Frontal cortex (tissue), 3 donors: ENCODE measurements at regions not wholly inside any gene's neighbourhood (a gene's known extent, or its start where the extent isn't known, plus 50 kb on each side); places are given as distances from the start of the nearest gene placed in this dataset.

Source experiments
- DNase-seq, 2 donors: peaks; one replicate each; pipeline ENCODE4 v3.0.0; 2012; ENCODE audit warnings: low spot score in 2 of 2
- FAIRE-seq: peaks from 2 replicates; lab custom pipeline; 2012; peaks lifted over from hg19 to GRCh38; lab: Jason Lieb, UNC
- donor health status: control.
- donor health status: control.
- donor health status: control.

DNA sequence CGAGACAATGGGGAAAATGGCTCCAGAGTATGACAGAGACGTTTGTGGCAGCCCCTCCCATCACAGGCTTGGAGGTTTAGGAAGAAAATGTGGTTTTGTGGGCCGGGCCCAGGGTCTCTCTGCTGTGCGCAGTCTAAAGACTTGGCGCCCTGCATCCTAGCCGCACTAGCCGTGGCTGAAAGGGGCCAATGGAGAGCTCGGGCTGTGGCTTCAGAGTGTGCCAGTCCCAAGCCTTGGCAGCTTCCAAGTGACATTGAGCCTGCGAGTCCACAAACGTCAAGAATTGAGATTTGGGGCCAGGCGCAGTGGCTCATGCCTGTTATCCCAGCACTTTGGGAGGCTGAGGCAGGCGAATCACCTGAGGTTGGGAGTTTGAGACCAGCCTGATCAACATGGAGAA is 513.1 kb downstream of the PCDH17 start:
- FAIRE-seq, result no peak
- no peak for DNase-seq

DNA sequence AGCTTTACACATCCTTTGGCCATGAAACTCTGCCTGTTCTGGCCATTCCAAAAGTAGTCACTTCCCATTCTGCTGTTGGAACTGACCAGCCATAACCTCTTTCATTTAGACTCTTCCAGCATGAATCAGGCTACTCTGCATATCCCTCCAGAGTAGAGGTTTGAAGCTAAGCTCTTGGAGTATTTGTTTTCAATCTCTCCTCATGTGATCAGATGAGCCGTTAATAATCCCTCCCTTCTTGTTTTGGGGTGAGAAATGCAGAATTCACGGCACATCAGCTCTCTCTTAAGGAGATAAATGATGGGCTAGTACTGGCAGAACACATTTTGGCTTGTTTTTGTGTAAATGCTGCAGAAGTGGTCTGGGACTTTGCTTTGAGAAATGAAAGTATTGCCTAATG is 519.9 kb downstream of the PCDH17 start:
- DNase-seq, result no peak
- no peak for FAIRE-seq

DNA sequence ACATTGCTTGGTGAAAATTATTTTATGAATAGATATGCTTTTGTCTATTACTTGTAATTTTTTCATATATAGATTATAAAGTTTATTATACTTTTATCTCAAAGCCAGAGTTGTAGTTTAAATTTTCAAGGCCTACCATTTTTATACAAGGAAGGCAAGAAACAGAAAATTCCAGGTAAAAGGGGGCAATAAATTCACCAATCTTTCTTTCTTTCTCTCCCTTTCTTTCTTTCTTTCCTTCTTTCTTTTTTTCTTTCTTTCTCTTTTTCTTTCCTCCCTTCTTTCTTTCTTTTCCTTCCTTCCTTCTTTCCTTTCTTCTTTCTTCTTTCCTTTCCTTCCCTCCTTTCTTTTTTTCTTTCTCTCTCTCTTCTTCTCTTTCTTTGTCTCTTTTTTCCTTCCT is 529.4 kb downstream of the PCDH17 start:
- FAIRE-seq, result no peak

DNA sequence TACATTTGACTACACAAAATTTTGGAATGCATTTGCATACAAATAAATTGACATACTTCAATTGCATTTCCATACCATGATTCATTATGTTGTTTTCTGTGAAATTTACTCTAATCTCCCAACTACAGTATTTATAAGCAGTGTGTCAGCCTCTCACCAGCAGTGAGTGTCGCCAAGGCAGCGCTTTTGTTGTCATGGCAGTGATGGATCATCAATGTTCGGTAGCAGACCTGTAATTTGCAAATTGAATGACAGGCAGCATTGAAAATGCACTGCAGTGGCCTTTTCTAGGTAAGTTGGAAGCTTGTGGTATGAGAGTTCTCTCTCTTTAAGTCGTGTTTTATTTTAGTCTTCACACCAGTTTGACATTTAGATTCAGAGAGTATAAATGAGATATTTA is 534.1 kb downstream of the PCDH17 start:
- DNase-seq (no peak), FAIRE-seq (no peak)

More for the DNA sequence above, 529.4 kb downstream of the PCDH17 start:
- DNase-seq, result no peak

DNA sequence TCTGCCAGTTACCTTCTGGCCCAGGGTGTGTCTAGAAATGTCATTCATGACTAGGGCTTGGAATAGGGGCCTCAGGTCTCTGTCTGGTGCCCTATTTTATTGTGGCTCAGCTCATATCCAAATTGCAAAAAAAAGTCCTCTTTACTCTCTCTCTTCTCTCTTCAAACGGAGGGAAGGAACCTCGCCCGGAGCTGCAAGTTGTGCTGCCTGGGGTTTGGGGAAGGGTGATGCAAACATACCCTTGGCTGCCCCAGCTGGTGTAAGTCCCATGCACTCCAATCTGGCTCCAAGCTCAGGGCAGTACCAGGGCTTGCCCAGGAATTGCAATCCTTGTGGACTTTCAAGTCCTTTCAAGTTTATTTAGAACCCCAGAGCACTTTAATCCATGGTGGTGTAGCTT is 549.6 kb downstream of the PCDH17 start:
- no peak for FAIRE-seq
- DNase-seq, result no peak

DNA sequence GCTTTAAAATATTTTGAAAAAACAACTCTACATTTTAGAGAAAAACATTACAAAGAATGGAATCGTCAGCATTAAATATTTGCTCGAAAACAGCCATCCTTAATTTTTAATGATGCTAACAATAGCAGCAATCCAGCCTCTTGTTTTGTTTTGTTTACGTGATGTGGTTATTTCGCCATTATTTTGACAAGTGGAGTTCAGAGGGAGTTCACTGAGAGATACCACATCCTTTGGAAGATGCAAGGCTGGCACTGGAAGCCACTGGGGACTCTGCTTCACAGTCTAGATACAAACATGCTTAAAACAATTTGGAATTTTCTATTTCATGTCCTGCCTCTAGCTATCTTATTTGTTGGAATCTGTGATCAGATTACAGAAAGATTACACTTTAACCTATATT is 556.3 kb downstream of the PCDH17 start:
- no peak for DNase-seq
- FAIRE-seq, result no peak

DNA sequence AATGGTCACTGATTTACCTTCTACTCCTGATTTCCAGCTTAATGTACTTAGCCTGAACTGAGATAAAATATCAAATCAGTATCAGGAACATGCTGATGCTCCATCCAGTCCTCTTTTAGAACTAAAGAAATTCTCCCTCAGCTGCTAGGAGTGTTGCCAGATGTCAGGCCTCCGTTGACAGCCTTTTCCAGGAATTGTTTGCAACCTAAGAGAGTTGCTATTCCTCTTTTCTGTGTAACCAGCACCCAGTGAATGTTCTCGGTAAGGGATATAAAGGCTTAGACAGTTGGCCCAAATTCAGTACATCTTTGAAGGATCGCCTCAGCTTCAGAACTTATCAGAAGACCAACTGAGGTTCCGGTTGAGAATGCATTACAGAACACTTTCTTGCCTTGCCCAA is 559.0 kb downstream of the PCDH17 start:
- DNase-seq (no peak), FAIRE-seq (no peak)

DNA sequence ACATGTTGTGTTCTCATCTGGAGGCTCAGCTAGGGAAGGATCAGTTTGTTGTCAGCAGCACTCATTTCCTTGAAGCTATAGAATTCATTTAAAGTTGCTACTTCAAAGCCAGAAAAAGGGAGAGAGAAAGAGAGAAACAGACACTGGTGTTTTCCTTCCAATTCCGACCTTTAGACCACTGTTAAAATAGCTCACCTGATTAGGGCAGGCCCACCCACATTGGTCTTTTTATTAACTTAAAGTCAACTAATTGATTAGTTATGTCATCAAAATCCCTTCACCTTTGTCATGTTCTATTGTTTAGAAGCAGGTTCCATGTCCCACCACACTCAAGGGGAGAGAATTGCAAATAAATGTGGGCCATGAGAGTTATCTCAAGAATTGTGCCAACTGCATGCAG is 560.2 kb downstream of the PCDH17 start:
- DNase-seq, result no peak
- FAIRE-seq, result no peak

DNA sequence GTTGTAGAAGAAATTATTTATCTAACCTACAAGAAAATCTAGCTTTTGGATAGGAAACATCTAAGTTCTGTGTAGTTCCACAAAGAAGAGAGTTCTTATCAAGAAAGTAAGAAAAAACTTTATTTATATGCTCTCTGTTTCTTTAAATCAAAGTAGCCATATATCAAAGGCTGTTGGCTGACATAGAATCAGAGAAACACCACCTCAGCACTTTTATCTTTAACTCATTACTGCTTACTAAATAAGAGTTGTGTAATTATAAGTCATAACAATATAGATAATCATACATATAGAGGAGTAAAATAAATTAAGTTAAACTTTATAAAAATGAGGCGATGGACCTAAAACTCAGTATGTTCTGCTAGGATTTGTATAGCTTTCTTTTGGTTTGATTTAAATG is 570.6 kb downstream of the PCDH17 start:
- DNase-seq (no peak), FAIRE-seq (no peak)

DNA sequence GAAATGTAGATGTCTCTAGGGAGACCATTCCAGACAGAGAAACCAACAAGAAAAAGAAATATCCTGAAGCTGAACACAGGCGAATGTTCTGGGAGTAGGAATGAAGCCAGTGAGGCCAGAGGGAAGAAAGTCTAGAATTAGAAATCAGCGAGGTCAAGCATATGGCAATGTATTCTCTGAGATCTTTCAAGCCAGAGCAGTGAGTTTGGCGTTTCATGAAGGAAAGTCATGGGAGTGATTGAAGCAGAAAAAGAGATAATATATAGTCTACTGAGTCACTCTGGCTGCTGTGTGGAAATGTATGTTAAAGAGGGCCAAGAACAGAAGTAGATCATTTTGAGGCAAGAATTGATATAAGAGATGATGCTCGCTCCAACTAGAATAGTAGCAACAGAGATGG is 576.0 kb downstream of the PCDH17 start:
- FAIRE-seq (no peak), DNase-seq (no peak)

DNA sequence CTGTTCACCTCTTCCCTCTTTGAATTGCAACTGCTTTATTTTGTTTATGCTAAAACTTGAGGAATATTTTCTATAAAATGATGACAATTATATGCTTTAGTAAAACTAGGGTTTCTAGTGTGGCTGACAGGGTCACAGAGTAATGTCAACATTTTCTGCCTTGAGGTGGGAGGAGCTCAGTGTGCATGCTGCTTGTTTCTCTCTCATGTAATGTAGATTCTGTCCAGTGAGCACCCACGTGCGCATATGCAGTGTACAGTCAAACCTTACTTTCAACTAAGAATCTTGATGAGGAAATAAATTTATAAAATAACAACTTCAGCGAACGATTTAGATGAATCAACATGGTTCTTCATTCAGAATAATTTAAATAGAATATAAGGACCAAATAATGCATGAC is 603.9 kb downstream of the PCDH17 start:
- DNase-seq (no peak), FAIRE-seq (no peak)

DNA sequence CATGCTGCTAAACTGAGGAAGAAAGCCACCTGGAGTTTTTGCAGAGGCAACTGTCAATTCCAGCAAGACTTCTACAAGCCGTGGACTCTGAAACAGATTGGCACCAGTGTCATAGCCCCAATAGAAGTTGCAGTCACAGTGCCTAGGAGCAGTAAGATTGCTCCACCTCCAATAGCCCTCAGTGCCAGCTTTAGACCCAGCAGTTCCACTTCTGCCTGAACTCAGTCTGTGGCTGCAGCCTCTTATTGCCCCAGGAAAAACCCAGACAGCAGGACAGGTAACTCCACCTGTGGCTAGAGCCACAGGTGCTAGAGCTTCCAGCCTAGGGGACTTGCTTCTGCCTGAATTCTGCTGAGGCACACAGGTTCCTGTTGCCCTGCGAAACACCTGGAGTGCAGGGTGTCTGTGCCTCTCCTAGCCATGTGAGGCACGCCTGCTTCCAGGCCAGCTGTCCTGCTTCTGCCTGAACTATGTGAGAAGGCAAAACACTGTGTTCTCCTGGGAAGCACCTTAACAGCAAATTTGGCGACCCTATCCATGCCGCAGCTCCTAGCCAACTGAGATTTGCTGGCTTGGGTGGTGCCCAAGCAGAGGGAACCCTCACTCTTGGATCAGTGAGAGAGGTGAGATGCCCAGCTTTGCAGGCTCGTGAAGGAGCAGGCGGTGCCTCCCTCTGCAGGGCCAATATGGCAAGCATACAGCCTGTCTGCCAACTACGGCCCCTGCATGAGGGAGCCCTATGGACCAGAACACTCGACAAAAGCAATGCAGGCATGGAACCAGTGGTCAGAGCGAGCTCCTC is 607.6 kb downstream of the PCDH17 start:
- DNase-seq (no peak), FAIRE-seq (no peak)

DNA sequence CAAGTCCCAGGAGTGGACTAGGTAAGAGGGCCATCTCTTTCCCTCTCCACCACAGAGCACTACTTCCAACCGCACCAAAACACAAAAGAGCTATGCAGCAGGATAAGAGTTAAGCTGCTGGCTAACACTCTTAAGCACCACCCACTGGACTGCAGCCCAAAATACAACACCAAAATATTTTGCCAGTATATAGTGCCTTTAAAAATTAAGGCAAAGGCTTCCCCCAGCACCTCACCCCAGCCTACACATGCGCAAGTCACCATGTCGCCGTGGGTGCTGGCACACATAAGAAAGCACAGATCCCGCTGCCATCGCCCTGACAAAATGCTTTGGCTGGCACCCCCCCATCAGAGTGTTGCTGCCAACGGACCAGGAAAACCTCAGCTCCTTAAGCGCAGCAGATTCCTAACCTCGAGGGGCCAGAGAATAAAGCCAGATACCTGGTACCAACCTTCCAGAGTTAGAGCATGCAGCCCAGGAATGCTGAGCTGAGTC is 608.3 kb downstream of the PCDH17 start:
- no peak for DNase-seq
- no peak for FAIRE-seq

DNA sequence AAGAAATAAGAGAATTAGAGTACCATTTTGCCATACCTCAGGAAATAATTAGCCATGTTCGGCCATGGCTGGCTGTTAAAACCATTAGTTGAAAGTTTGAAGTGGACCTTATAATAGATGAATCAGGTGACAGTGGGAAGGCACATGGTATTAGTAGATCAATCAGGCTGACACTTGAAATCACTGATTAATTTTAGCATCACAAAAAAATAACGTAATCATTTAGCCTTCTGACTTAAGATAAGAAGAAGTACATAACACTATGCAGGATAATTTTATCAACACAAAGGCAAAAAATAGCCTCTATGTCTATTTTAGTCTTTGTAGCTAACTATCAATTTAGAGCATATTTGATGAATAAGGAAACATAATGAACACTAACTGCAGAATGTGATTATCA is 615.5 kb downstream of the PCDH17 start:
- no peak for DNase-seq
- FAIRE-seq, result no peak

DNA sequence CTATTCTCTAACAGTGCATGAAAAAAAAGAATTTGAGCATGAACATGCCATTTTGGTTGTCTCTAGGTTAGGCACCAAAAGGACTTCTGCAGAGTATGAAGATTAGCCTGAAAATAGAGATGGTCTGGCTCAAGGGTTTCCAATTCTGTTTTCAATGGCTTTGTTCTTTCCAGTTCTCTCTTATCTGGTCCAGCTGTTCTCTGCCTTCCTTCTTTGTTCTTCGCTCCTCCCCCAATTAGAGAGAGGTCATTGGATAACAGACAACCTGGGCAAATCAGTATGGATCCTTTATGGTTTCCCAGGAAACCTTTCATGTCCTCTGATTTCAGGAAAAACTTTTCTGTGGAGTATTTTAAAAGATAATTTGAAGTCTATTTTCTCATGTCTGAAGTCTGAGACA is 623.4 kb downstream of the PCDH17 start:
- DNase-seq, result no peak
- FAIRE-seq, result no peak

DNA sequence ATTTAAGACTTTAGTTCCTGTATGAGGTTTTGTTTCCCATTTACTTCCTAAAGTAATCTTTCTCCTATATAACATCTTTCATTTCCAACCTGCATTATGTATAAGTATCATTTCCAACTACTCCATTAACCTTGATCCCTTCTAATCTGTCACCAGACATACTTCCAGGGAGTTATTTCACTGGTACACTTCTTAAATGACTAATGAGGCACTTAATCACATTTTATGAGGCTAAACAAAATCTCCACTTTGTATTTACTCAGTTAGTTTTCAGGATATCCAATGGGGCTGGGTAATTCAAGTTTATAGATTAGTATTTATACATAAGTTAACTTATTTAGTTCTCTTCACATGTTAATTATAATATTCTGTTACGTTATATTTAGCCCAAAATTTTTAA is 634.7 kb downstream of the PCDH17 start:
- no peak for FAIRE-seq
- no peak for DNase-seq

DNA sequence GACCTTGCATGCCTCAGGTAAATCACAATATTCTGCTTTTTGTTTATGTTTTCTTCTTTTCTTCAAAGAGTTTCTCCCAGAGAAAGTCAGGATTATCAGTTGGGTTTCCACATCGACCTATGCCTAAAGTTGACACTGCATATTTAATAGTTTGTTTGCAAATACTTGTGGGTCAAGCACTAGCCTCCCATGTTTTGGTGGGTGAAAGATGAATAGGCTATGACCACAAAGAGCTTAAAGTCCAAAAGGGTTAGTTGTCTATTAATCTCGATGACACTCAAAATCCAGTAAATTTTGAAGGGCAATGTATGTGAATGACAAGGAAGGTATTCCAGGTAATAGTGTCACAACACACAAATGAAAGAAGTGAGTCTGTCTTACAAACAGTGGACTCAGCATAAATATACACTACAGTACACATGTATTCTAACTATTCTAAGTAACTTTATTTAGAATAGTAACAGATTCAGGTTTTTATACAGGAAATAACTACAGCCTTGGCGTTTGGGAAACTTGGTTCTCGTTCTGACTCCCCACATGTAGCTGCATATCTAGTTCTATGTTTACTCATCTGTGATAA is 667.1 kb downstream of the PCDH17 start:
- DNase-seq, result no peak
- no peak for FAIRE-seq

DNA sequence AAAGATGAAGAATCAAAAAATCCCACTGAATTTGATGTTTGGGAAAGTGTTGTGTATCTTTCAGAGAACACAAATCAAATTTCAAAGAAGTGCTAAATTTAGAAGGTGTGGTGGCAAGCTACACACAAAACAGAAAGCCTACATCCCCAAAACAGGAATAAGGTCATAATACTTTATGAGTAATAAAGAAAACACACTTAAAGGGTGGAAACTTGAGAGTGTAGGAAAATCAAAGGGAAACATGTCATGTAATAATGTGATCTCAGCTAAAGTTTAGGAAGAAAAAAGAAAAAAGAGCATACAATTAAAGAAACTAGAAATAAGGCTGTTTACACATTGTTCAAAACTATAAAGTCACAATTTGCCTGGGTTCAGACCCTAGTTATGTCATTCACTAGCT is 668.7 kb downstream of the PCDH17 start:
- no peak for DNase-seq
- no peak for FAIRE-seq

DNA sequence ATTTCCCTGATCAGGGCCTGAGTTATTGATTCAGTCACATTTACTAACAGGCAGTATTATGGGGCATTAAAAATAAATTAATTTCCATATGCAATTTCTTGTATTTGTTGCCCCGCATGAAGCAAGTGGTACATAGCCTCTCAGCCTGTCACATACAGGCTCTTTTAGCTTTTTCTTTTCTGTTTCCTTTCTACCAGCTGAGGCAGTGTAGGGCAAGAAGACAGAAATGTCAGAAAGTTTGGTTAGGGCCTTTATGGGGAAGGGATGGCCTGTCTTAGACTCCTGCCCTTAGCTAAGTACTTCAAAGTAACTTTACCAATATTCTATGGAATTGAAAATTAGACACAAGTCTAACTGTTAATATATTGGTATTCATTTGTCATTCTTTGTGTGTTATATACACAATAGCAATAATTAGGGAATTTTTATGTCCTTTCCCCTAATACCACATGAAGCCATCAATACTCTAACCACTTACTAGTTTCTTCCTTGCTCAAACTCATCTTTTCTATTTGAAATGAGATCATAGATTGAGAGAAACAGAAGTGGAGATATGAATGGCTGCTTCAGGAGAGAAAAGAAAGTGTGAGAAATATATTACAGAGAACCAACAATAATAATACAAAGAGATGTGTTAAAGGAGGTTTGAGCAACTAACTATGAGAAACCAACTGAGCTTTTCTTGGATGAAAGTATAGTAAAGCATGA is 669.6 kb downstream of the PCDH17 start:
- no peak for FAIRE-seq
- no peak for DNase-seq

DNA sequence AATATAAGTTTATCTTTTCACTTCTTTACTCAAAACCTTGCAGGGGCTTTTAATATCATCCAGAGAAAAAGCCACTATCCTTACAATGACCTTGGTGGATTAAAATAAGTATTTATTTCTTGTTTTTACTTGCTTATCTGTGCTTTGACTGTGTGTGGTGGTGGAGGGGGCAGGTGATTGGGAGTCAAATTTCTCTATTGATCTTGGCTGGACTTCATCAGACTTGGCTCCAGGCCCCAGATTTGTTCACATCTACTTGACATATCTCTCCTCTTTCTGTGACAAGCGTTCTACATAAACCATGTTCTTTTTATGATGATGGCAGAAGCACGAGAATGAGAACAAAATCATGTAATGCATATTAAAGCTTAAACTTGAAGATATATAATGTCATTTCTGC is 670.8 kb downstream of the PCDH17 start:
- no peak for FAIRE-seq

DNA sequence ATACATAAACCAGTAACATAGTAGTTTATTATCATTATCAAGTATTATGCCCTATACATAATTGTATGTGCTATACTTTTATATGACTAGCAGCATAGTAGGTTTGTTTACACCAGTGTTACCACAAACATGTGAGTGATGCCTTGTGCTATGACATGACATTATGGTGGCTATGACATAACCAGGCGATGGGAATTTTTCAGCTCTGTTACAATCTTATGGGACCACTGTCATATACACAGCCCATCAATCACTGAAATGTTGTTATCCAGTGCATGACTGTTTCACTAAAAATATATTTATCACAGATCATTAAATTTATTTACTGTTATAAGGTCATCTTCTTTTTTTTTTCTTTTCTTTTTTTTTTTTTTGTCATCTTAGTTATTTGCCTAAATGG is 674.5 kb downstream of the PCDH17 start:
- FAIRE-seq (no peak), DNase-seq (no peak)

More for the DNA sequence above, 670.8 kb downstream of the PCDH17 start:
- no peak for DNase-seq
